SU-DHL-6 (cell line): ENCODE measurements at regions not wholly inside any gene's neighbourhood (a gene's known extent, or its start where the extent isn't known, plus 50 kb on each side); places are given as distances from the start of the nearest gene placed in this dataset.
"Not testable (repeated sequence)": the region's sequence is repeated elsewhere in the genome, so short reads cannot be mapped to it uniquely, and the experiment has no call there.

Experiments used
- CTCF ChIP-seq: fragments of 200-600 bp; sonication (generic); IDR thresholded peaks from one replicate; pipeline ENCODE4 v1.5.1; 2017; ENCODE audit warnings: antibody characterized with exemption, mild to moderate bottlenecking, low read length, moderate library complexity; ENCODE audit not compliant: insufficient read depth, poor library complexity, severe bottlenecking
- EZH2phosphoT487 ChIP-seq: fragments of 200-600 bp; sonication (generic), shearing (Covaris generic); conservative IDR thresholded peaks from 2 replicates; pipeline ENCODE4 v1.6.1; 2018; ENCODE audit warnings: mild to moderate bottlenecking, antibody characterized with exemption, low read length, moderate library complexity, mixed read lengths

- not testable (repeated sequence) for TF ChIP-seq EZH2phosphoT487, CTCF
Observed at GRCh38 chr12:131625966-131626722, 84.7 kb upstream of the SFSWAP start.
